ENCODE measurements at regions not wholly inside any gene's neighbourhood (a gene's known extent, or its start where the extent isn't known, plus 50 kb on each side); places are given as distances from the start of the nearest gene placed in this dataset.

- FAIRE-seq, result no peak
- H3K4me1 ChIP-seq (ENCODE audit: control insufficient read depth in 3 of 3, insufficient read depth in 2 of 3, low read depth in 1 of 3, low read length in 2 of 3), result no peaks in the 10 kb centered on the region
- no peak for DNase-seq
- H3K9me3 ChIP-seq (ENCODE audit: control insufficient read depth in 2 of 2, insufficient read depth in 1 of 2, low read depth in 1 of 2, low read length in 1 of 2), result no peaks in the 10 kb centered on the region
- 53 to 76% (median 61%) methylated on average over 3 of the region's 3 CpGs for WGBS, 3 donors
- H3K36me3 ChIP-seq (ENCODE audit: control insufficient read depth in 3 of 3, insufficient read depth in 2 of 3, low read depth in 1 of 3, low read length in 3 of 3), result no peaks in the 10 kb centered on the region
- H3K4me3 ChIP-seq (ENCODE audit: low read depth in 1 of 3, low read length in 3 of 3), result no peak overlapping the region
- H3K27ac ChIP-seq (ENCODE audit: low read depth in 1 of 3, low read length in 2 of 3), result no peak overlapping the region
- H3K27me3 ChIP-seq (ENCODE audit: control insufficient read depth in 3 of 3, insufficient read depth in 3 of 3, low read length in 3 of 3), result no peaks in the 10 kb centered on the region
These were observed 702.8 kb downstream of the KCNJ2 start for GRCh38 chr17:70872103-70872502.

GRCh38 chr17:70875729-70876310, 706.5 kb downstream of the KCNJ2 start:
- no peak overlapping the region for H3K27ac ChIP-seq (ENCODE audit: low read depth in 1 of 3, low read length in 2 of 3)
- no peaks in the 10 kb centered on the region for H3K27me3 ChIP-seq (ENCODE audit: control insufficient read depth in 3 of 3, insufficient read depth in 3 of 3, low read length in 3 of 3)
- no peaks in the 10 kb centered on the region for H3K36me3 ChIP-seq (ENCODE audit: control insufficient read depth in 3 of 3, insufficient read depth in 2 of 3, low read depth in 1 of 3, low read length in 3 of 3)
- H3K4me3 ChIP-seq (ENCODE audit: low read depth in 1 of 3, low read length in 3 of 3), result no peak overlapping the region
- no peak for DNase-seq
- 42 to 70% (median 52%) methylated on average over 2 of the region's 2 CpGs for WGBS, 3 donors
- H3K9me3 ChIP-seq (ENCODE audit: control insufficient read depth in 2 of 2, insufficient read depth in 1 of 2, low read depth in 1 of 2, low read length in 1 of 2), result no peaks in the 10 kb centered on the region
- H3K4me1 ChIP-seq (ENCODE audit: control insufficient read depth in 3 of 3, insufficient read depth in 2 of 3, low read depth in 1 of 3, low read length in 2 of 3), result no peaks in the 10 kb centered on the region
- no peak for FAIRE-seq

GRCh38 chr17:70878879-70879278, 709.5 kb downstream of the KCNJ2 start:
- 67 to 87% (median 79%) methylated on average over 2 of the region's 2 CpGs for WGBS, 3 donors
- Histone ChIP-seq H3K4me3 (ENCODE audit: low read depth in 1 of 3, low read length in 3 of 3) (no peak overlapping the region), H3K36me3 (ENCODE audit: control insufficient read depth in 3 of 3, insufficient read depth in 2 of 3, low read depth in 1 of 3, low read length in 3 of 3) (no peaks in the 10 kb centered on the region), H3K27me3 (ENCODE audit: control insufficient read depth in 3 of 3, insufficient read depth in 3 of 3, low read length in 3 of 3) (no peaks in the 10 kb centered on the region), H3K9me3 (ENCODE audit: control insufficient read depth in 2 of 2, insufficient read depth in 1 of 2, low read depth in 1 of 2, low read length in 1 of 2) (no peaks in the 10 kb centered on the region), H3K4me1 (ENCODE audit: control insufficient read depth in 3 of 3, insufficient read depth in 2 of 3, low read depth in 1 of 3, low read length in 2 of 3) (no peaks in the 10 kb centered on the region), H3K27ac (ENCODE audit: low read depth in 1 of 3, low read length in 2 of 3) (no peak overlapping the region)
- FAIRE-seq (no peak), DNase-seq (no peak)

- H3K4me1 ChIP-seq (ENCODE audit: control insufficient read depth in 3 of 3, insufficient read depth in 2 of 3, low read depth in 1 of 3, low read length in 2 of 3), result no peaks in the 10 kb centered on the region
- DNase-seq (no peak), FAIRE-seq (no peak)
- H3K4me3 ChIP-seq (ENCODE audit: low read depth in 1 of 3, low read length in 3 of 3), result no peak overlapping the region
- no peak overlapping the region for H3K27ac ChIP-seq (ENCODE audit: low read depth in 1 of 3, low read length in 2 of 3)
- H3K9me3 ChIP-seq (ENCODE audit: control insufficient read depth in 2 of 2, insufficient read depth in 1 of 2, low read depth in 1 of 2, low read length in 1 of 2), result no peaks in the 10 kb centered on the region
- no peaks in the 10 kb centered on the region for H3K36me3 ChIP-seq (ENCODE audit: control insufficient read depth in 3 of 3, insufficient read depth in 2 of 3, low read depth in 1 of 3, low read length in 3 of 3)
- WGBS, 3 donors, result 63 to 75% (median 70%) methylated on average over 3 of the region's 3 CpGs
- no peaks in the 10 kb centered on the region for H3K27me3 ChIP-seq (ENCODE audit: control insufficient read depth in 3 of 3, insufficient read depth in 3 of 3, low read length in 3 of 3)
These were observed 710.1 kb downstream of the KCNJ2 start for GRCh38 chr17:70879401-70879800.

- DNase-seq, result no peak
- Histone ChIP-seq H3K27me3 (ENCODE audit: control insufficient read depth in 3 of 3, insufficient read depth in 3 of 3, low read length in 3 of 3) (no peaks in the 10 kb centered on the region), H3K4me1 (ENCODE audit: control insufficient read depth in 3 of 3, insufficient read depth in 2 of 3, low read depth in 1 of 3, low read length in 2 of 3) (no peaks in the 10 kb centered on the region), H3K4me3 (ENCODE audit: low read depth in 1 of 3, low read length in 3 of 3) (no peak overlapping the region), H3K27ac (ENCODE audit: low read depth in 1 of 3, low read length in 2 of 3) (no peak overlapping the region), H3K9me3 (ENCODE audit: control insufficient read depth in 2 of 2, insufficient read depth in 1 of 2, low read depth in 1 of 2, low read length in 1 of 2) (no peaks in the 10 kb centered on the region), H3K36me3 (ENCODE audit: control insufficient read depth in 3 of 3, insufficient read depth in 2 of 3, low read depth in 1 of 3, low read length in 3 of 3) (no peaks in the 10 kb centered on the region)
- FAIRE-seq, result no peak
- 13 to 30% (median 22%) methylated on average over 1 of the region's 1 CpG for WGBS, 3 donors
These were observed 711.8 kb downstream of the KCNJ2 start for GRCh38 chr17:70881093-70881492.

- no peak for FAIRE-seq
- 67 to 71% (median 69%) methylated on average over 6 of the region's 6 CpGs for WGBS, 3 donors
- H3K27me3 ChIP-seq (ENCODE audit: control insufficient read depth in 3 of 3, insufficient read depth in 3 of 3, low read length in 3 of 3), result no peaks in the 10 kb centered on the region
- H3K4me1 ChIP-seq (ENCODE audit: control insufficient read depth in 3 of 3, insufficient read depth in 2 of 3, low read depth in 1 of 3, low read length in 2 of 3), result no peaks in the 10 kb centered on the region
- no peak overlapping the region for H3K4me3 ChIP-seq (ENCODE audit: low read depth in 1 of 3, low read length in 3 of 3)
- H3K27ac ChIP-seq (ENCODE audit: low read depth in 1 of 3, low read length in 2 of 3), result no peak overlapping the region
- no peaks in the 10 kb centered on the region for H3K9me3 ChIP-seq (ENCODE audit: control insufficient read depth in 2 of 2, insufficient read depth in 1 of 2, low read depth in 1 of 2, low read length in 1 of 2)
- no peak for DNase-seq
- H3K36me3 ChIP-seq (ENCODE audit: control insufficient read depth in 3 of 3, insufficient read depth in 2 of 3, low read depth in 1 of 3, low read length in 3 of 3), result no peaks in the 10 kb centered on the region
These were observed 713.2 kb downstream of the KCNJ2 start for GRCh38 chr17:70882504-70882903.

- 18 to 39% (median 23%) methylated on average over 2 of the region's 2 CpGs for WGBS, 3 donors
- no peaks in the 10 kb centered on the region for H3K27me3 ChIP-seq (ENCODE audit: control insufficient read depth in 3 of 3, insufficient read depth in 3 of 3, low read length in 3 of 3)
- no peak for DNase-seq
- FAIRE-seq, result no peak
- H3K4me1 ChIP-seq (ENCODE audit: control insufficient read depth in 3 of 3, insufficient read depth in 2 of 3, low read depth in 1 of 3, low read length in 2 of 3), result no peaks in the 10 kb centered on the region
- no peak overlapping the region for H3K4me3 ChIP-seq (ENCODE audit: low read depth in 1 of 3, low read length in 3 of 3)
- no peaks in the 10 kb centered on the region for H3K36me3 ChIP-seq (ENCODE audit: control insufficient read depth in 3 of 3, insufficient read depth in 2 of 3, low read depth in 1 of 3, low read length in 3 of 3)
- no peaks in the 10 kb centered on the region for H3K9me3 ChIP-seq (ENCODE audit: control insufficient read depth in 2 of 2, insufficient read depth in 1 of 2, low read depth in 1 of 2, low read length in 1 of 2)
- H3K27ac ChIP-seq (ENCODE audit: low read depth in 1 of 3, low read length in 2 of 3), result no peak overlapping the region
These were observed 717.3 kb downstream of the KCNJ2 start for GRCh38 chr17:70886648-70887047.

GRCh38 chr17:70888324-70888723, 719.0 kb downstream of the KCNJ2 start:
- FAIRE-seq, result no peak
- Histone ChIP-seq H3K9me3 (ENCODE audit: control insufficient read depth in 2 of 2, insufficient read depth in 1 of 2, low read depth in 1 of 2, low read length in 1 of 2) (no peaks in the 10 kb centered on the region), H3K4me1 (ENCODE audit: control insufficient read depth in 3 of 3, insufficient read depth in 2 of 3, low read depth in 1 of 3, low read length in 2 of 3) (no peaks in the 10 kb centered on the region), H3K4me3 (ENCODE audit: low read depth in 1 of 3, low read length in 3 of 3) (no peak overlapping the region), H3K36me3 (ENCODE audit: control insufficient read depth in 3 of 3, insufficient read depth in 2 of 3, low read depth in 1 of 3, low read length in 3 of 3) (no peaks in the 10 kb centered on the region), H3K27ac (ENCODE audit: low read depth in 1 of 3, low read length in 2 of 3) (no peak overlapping the region), H3K27me3 (ENCODE audit: control insufficient read depth in 3 of 3, insufficient read depth in 3 of 3, low read length in 3 of 3) (no peaks in the 10 kb centered on the region)
- no peak for DNase-seq
- 55 to 79% (median 67%) methylated on average over 2 of the region's 2 CpGs for WGBS, 3 donors

GRCh38 chr17:70891306-70891705, 722.0 kb downstream of the KCNJ2 start:
- Histone ChIP-seq H3K27me3 (ENCODE audit: control insufficient read depth in 3 of 3, insufficient read depth in 3 of 3, low read length in 3 of 3) (no peaks in the 10 kb centered on the region), H3K36me3 (ENCODE audit: control insufficient read depth in 3 of 3, insufficient read depth in 2 of 3, low read depth in 1 of 3, low read length in 3 of 3) (no peaks in the 10 kb centered on the region), H3K4me1 (ENCODE audit: control insufficient read depth in 3 of 3, insufficient read depth in 2 of 3, low read depth in 1 of 3, low read length in 2 of 3) (no peaks in the 10 kb centered on the region), H3K27ac (ENCODE audit: low read depth in 1 of 3, low read length in 2 of 3) (no peak overlapping the region), H3K9me3 (ENCODE audit: control insufficient read depth in 2 of 2, insufficient read depth in 1 of 2, low read depth in 1 of 2, low read length in 1 of 2) (peaks cover 0 to 5% of the 10 kb centered on the region in 2 donors), H3K4me3 (ENCODE audit: low read depth in 1 of 3, low read length in 3 of 3) (no peak overlapping the region)
- no peak for DNase-seq
- WGBS, 3 donors, result 78 to 84% (median 81%) methylated on average over 4 of the region's 4 CpGs
- FAIRE-seq, result no peak
